Chondrocyte (in vitro differentiated cells): ENCODE measurements at regions not wholly inside any gene's neighbourhood (a gene's known extent, or its start where the extent isn't known, plus 50 kb on each side); places are given as distances from the start of the nearest gene placed in this dataset.
"Not testable (repeated sequence)": the region's sequence is repeated elsewhere in the genome, so short reads cannot be mapped to it uniquely, and the experiment has no call there.

ENCODE experiments used
- DNase-seq: peaks from one replicate; pipeline ENCODE4 v3.0.0; 2021; ENCODE audit warnings: mixed read lengths, low spot score
- H3K27ac Mint-ChIP-seq: one replicate; pipeline ENCODE4 v1.8.0; 2021; ENCODE audit warnings: mild to moderate bottlenecking, moderate library complexity, mixed read lengths; ENCODE audit not compliant: unreplicated experiment
- H3K27me3 Mint-ChIP-seq: 2 replicates; pipeline ENCODE4 v1.8.0; 2021; ENCODE audit warnings: low read depth, mixed read lengths
- H3K36me3 Mint-ChIP-seq: 2 replicates; pipeline ENCODE4 v1.8.0; 2021; ENCODE audit warnings: low read depth, mixed read lengths
- H3K4me1 Mint-ChIP-seq: 2 replicates; pipeline ENCODE4 v1.8.0; 2021; ENCODE audit warnings: low read depth, mild to moderate bottlenecking, mixed read lengths
- H3K4me3 Mint-ChIP-seq: one replicate; pipeline ENCODE4 v1.8.0; 2021; ENCODE audit warnings: mild to moderate bottlenecking, moderate library complexity, mixed read lengths; ENCODE audit not compliant: unreplicated experiment
- H3K9me3 Mint-ChIP-seq: 2 replicates; pipeline ENCODE4 v1.8.0; 2021; ENCODE audit warnings: low read depth, mixed read lengths
- TF ChIP-seq, protein P1 (sequence below): fragments of 200-600 bp; sonication (generic); IDR thresholded peaks from 2 replicates; pipeline ENCODE4 v1.5.0; 2021; ENCODE audit warnings: antibody characterized with exemption, mild to moderate bottlenecking, moderate library complexity

- Mint-ChIP-seq H3K4me3 (no peak overlapping the region), H3K9me3 (peaks cover 9% of the 10 kb centered on the region), H3K36me3 (no peaks in the 10 kb centered on the region), H3K27ac (no peak overlapping the region), H3K4me1 (peaks cover 12% of the 10 kb centered on the region), H3K27me3 (no peaks in the 10 kb centered on the region)
- no peak for DNase-seq
- TF ChIP-seq, protein P1, sequence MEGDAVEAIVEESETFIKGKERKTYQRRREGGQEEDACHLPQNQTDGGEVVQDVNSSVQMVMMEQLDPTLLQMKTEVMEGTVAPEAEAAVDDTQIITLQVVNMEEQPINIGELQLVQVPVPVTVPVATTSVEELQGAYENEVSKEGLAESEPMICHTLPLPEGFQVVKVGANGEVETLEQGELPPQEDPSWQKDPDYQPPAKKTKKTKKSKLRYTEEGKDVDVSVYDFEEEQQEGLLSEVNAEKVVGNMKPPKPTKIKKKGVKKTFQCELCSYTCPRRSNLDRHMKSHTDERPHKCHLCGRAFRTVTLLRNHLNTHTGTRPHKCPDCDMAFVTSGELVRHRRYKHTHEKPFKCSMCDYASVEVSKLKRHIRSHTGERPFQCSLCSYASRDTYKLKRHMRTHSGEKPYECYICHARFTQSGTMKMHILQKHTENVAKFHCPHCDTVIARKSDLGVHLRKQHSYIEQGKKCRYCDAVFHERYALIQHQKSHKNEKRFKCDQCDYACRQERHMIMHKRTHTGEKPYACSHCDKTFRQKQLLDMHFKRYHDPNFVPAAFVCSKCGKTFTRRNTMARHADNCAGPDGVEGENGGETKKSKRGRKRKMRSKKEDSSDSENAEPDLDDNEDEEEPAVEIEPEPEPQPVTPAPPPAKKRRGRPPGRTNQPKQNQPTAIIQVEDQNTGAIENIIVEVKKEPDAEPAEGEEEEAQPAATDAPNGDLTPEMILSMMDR: no peak
These were observed 235.5 kb upstream of the ACTBL2 start for GRCh38 chr5:57718155-57718554.

- Mint-ChIP-seq H3K27ac (no peak overlapping the region), H3K4me1 (peaks cover 12% of the 10 kb centered on the region)
- TF ChIP-seq, protein P1: no peak
These were observed 234.9 kb upstream of the ACTBL2 start for GRCh38 chr5:57717555-57717954.

DNA sequence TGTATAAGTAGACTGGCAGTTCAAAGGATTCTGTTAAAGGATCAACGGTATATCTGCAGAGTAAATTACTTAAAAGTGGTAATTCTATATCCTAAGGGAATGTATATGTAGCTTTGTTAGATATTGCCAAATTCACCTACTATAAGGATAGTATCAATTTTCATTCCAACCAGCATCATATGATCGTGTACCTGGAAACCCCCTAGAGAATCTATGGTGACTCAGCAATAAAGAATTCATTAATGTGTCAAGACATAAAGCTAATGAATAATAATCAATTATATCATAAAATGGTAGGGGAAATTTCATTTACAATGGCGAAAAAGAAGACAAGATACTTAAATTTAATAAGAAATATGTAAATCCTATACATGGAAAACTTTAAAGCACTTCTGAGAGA lies 234.1 kb upstream of the ACTBL2 start:
- DNase-seq: no peak
- no peak overlapping the region for H3K27ac Mint-ChIP-seq
- no peaks in the 10 kb centered on the region for H3K27me3 Mint-ChIP-seq
- no peak overlapping the region for H3K4me3 Mint-ChIP-seq
- H3K36me3 Mint-ChIP-seq: no peaks in the 10 kb centered on the region
- TF ChIP-seq, protein P1: no peak
- H3K9me3 Mint-ChIP-seq: peaks cover 9% of the 10 kb centered on the region
- H3K4me1 Mint-ChIP-seq: peaks cover 12% of the 10 kb centered on the region

More at GRCh38 chr5:57717555-57717954, 234.9 kb upstream of the ACTBL2 start:
- Mint-ChIP-seq H3K27me3 (no peaks in the 10 kb centered on the region), H3K36me3 (no peaks in the 10 kb centered on the region), H3K4me3 (no peak overlapping the region), H3K9me3 (peaks cover 9% of the 10 kb centered on the region)
- no peak for DNase-seq

GRCh38 chr5:57715296-57715695 lies 232.7 kb upstream of the ACTBL2 start:
- Mint-ChIP-seq H3K36me3 (no peaks in the 10 kb centered on the region), H3K4me3 (no peak overlapping the region), H3K4me1 (peaks cover 3% of the 10 kb centered on the region), H3K27ac (no peak overlapping the region), H3K9me3 (peaks cover 6% of the 10 kb centered on the region), H3K27me3 (no peaks in the 10 kb centered on the region)
- TF ChIP-seq, protein P1: no peak
- DNase-seq: no peak

DNA sequence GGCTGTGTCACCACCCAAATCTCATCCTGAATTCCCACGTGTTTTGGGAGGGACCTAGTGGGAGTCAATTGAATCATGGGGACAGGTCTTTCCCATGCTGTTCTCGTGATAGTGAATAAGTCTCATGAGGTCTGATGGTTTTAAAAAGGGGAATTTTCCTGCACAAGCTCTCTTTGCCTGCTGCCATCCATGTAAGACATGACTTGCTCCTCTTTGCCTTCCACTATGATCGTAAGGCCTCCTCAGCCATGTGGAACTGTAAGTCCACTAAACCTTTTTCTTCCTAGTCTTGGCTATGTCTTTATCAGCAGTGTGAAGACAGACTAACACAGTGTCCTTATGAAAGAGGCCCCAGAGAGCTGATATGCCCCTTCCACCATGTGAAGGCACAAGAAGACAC lies 230.9 kb upstream of the ACTBL2 start:
- H3K36me3 Mint-ChIP-seq, H3K27me3 Mint-ChIP-seq, H3K4me1 Mint-ChIP-seq, DNase-seq, H3K27ac Mint-ChIP-seq, H3K4me3 Mint-ChIP-seq: not testable (repeated sequence)
- H3K9me3 Mint-ChIP-seq: peaks cover 11% of the 10 kb centered on the region

DNA sequence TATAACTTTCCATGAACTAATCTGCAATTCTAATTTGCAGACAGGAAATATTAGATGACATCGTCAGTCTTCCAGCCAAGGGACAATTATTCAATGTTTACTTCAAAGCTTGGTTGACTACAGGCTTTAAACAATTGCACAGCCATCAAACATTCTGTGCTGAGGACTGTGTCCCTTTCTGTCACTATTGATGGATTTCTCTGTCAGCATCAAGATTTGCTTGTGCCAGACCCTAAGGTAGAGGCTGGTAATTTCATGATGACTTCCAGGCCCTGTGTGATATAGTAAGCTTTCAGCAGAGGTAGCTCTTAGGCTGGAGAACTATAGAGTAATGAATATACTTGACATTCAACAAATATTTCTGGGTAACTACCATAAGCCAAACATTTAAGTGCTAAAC lies 229.3 kb upstream of the ACTBL2 start:
- Mint-ChIP-seq H3K4me1 (peaks cover 2% of the 10 kb centered on the region), H3K36me3 (no peaks in the 10 kb centered on the region), H3K4me3 (no peak overlapping the region), H3K27ac (no peak overlapping the region), H3K9me3 (peaks cover 11% of the 10 kb centered on the region), H3K27me3 (no peaks in the 10 kb centered on the region)
- no peak for DNase-seq
- TF ChIP-seq, protein P1: no peak
